HG02973 (cell line): ENCODE measurements at regions not wholly inside any gene's neighbourhood (a gene's known extent, or its start where the extent isn't known, plus 50 kb on each side); places are given as distances from the start of the nearest gene placed in this dataset.

Source experiments
- ATAC-seq: cut with Tn5 transposase; IDR thresholded peaks from one replicate; pipeline ENCODE4 v1.9.1; 2021; ENCODE audit warnings: moderate library complexity; ENCODE audit not compliant: unreplicated experiment

- no peak for ATAC-seq
Measured at GRCh38 chr1:25062621-25063255, 132.7 kb upstream of the RUNX3 start.

GRCh38 chr1:25061261-25061995 lies 131.4 kb upstream of the RUNX3 start:
- no peak for ATAC-seq

GRCh38 chr1:25057188-25057587 lies 127.1 kb upstream of the RUNX3 start:
- ATAC-seq = no peak

- ATAC-seq = no peak
Measured at GRCh38 chr1:25056536-25056935, 126.5 kb upstream of the RUNX3 start.

GRCh38 chr1:25055961-25056360 lies 125.9 kb upstream of the RUNX3 start:
- no peak for ATAC-seq

- ATAC-seq = no peak
Measured at GRCh38 chr1:25055324-25055780, 125.3 kb upstream of the RUNX3 start.

- ATAC-seq = no peak
Measured at GRCh38 chr1:25054526-25055323, 124.6 kb upstream of the RUNX3 start.

- ATAC-seq = no peak
Measured at GRCh38 chr1:25053576-25054250, 123.6 kb upstream of the RUNX3 start.

GRCh38 chr1:25051906-25052305 lies 121.8 kb upstream of the RUNX3 start:
- ATAC-seq = no peak

GRCh38 chr1:25051504-25051903 lies 121.4 kb upstream of the RUNX3 start:
- ATAC-seq = no peak

- no peak for ATAC-seq
Measured at GRCh38 chr1:25050165-25050564, 120.1 kb upstream of the RUNX3 start.

GRCh38 chr1:25049190-25049589 lies 119.1 kb upstream of the RUNX3 start:
- no peak for ATAC-seq

- no peak for ATAC-seq
Measured at GRCh38 chr1:25048728-25049127, 118.7 kb upstream of the RUNX3 start.

GRCh38 chr1:25047506-25048240 lies 117.6 kb upstream of the RUNX3 start:
- no peak for ATAC-seq

- no peak for ATAC-seq
Measured at GRCh38 chr1:25046194-25046532, 116.1 kb upstream of the RUNX3 start.

- ATAC-seq = no peak
Measured at GRCh38 chr1:25045480-25046193, 115.6 kb upstream of the RUNX3 start.

GRCh38 chr1:25043228-25043580 lies 113.1 kb upstream of the RUNX3 start:
- ATAC-seq = no peak

GRCh38 chr1:25042331-25043227 lies 112.5 kb upstream of the RUNX3 start:
- ATAC-seq = no peak

GRCh38 chr1:25041916-25042315 lies 111.8 kb upstream of the RUNX3 start:
- ATAC-seq = no peak
